ENCODE measurements at regions not wholly inside any gene's neighbourhood (a gene's known extent, or its start where the extent isn't known, plus 50 kb on each side); places are given as distances from the start of the nearest gene placed in this dataset.

GRCh38 chr2:226631187-226631586 lies 168.4 kb downstream of the IRS1 start:
- Histone ChIP-seq H3K27ac (ENCODE audit: low read depth in 2 of 2, low read length in 2 of 2) (no peak overlapping the region), H3K36me3 (ENCODE audit: control insufficient read depth in 2 of 3, insufficient read depth in 3 of 3, low read length in 3 of 3) (no peaks in the 10 kb centered on the region), H3K4me3 (ENCODE audit: low read length in 3 of 3) (no peak overlapping the region), H3K4me1 (ENCODE audit: control insufficient read depth in 2 of 3, insufficient read depth in 2 of 3, low read depth in 1 of 3, low read length in 3 of 3) (no peaks in the 10 kb centered on the region), H3K9ac (ENCODE audit: low read length in 3 of 3) (no peak overlapping the region), H3K9me3 (ENCODE audit: control insufficient read depth in 2 of 3, insufficient read depth in 1 of 3, low read length in 3 of 3) (no peaks in the 10 kb centered on the region), H3K27me3 (ENCODE audit: control insufficient read depth, insufficient read depth, low read length) (no peaks in the 10 kb centered on the region)
- intact Hi-C loops (cut with DNase I), result no loop called here
- no peak for FAIRE-seq
- DNase-seq, result no peak
- no peak for TF ChIP-seq CTCF (IDR thresholded peaks at IDR 0.05; ENCODE audit: borderline replicate concordance, extremely low read depth, insufficient read depth)

- Histone ChIP-seq H3K4me3 (ENCODE audit: low read length in 3 of 3) (no peak overlapping the region), H3K4me1 (ENCODE audit: control insufficient read depth in 2 of 3, insufficient read depth in 2 of 3, low read depth in 1 of 3, low read length in 3 of 3) (peaks cover 0 to 4% (median 0%) of the 10 kb centered on the region in 3 donors), H3K9me3 (ENCODE audit: control insufficient read depth in 2 of 3, insufficient read depth in 1 of 3, low read length in 3 of 3) (no peaks in the 10 kb centered on the region), H3K27ac (ENCODE audit: low read depth in 2 of 2, low read length in 2 of 2) (no peak overlapping the region), H3K27me3 (ENCODE audit: control insufficient read depth, insufficient read depth, low read length) (no peaks in the 10 kb centered on the region), H3K36me3 (ENCODE audit: control insufficient read depth in 2 of 3, insufficient read depth in 3 of 3, low read length in 3 of 3) (no peaks in the 10 kb centered on the region), H3K9ac (ENCODE audit: low read length in 3 of 3) (no peak overlapping the region)
- no peak for FAIRE-seq
- peak in 1 of 5 donors; percentile 18 for DNase-seq
- no peak for TF ChIP-seq CTCF (IDR thresholded peaks at IDR 0.05; ENCODE audit: borderline replicate concordance, extremely low read depth, insufficient read depth)
- intact Hi-C loops (cut with DNase I), result no loop called here
Observed at GRCh38 chr2:226625946-226626345, 173.7 kb downstream of the IRS1 start.

GRCh38 chr2:226623587-226624368 lies 175.8 kb downstream of the IRS1 start:
- intact Hi-C loops (cut with DNase I), result no loop called here
- H3K27me3 ChIP-seq (ENCODE audit: control insufficient read depth, insufficient read depth, low read length), result no peaks in the 10 kb centered on the region
- DNase-seq (peak in 1 of 5 donors; percentile 23), FAIRE-seq (no peak)
- H3K9me3 ChIP-seq (ENCODE audit: control insufficient read depth in 2 of 3, insufficient read depth in 1 of 3, low read length in 3 of 3), result no peaks in the 10 kb centered on the region
- no peaks in the 10 kb centered on the region for H3K36me3 ChIP-seq (ENCODE audit: control insufficient read depth in 2 of 3, insufficient read depth in 3 of 3, low read length in 3 of 3)
- no peak overlapping the region for H3K9ac ChIP-seq (ENCODE audit: low read length in 3 of 3)
- TF ChIP-seq CTCF (IDR thresholded peaks at IDR 0.05; ENCODE audit: borderline replicate concordance, extremely low read depth, insufficient read depth), result no peak
- H3K4me3 ChIP-seq (ENCODE audit: low read length in 3 of 3), result no peak overlapping the region
- peaks cover 0 to 4% (median 0%) of the 10 kb centered on the region in 3 donors for H3K4me1 ChIP-seq (ENCODE audit: control insufficient read depth in 2 of 3, insufficient read depth in 2 of 3, low read depth in 1 of 3, low read length in 3 of 3)
- H3K27ac ChIP-seq (ENCODE audit: low read depth in 2 of 2, low read length in 2 of 2), result no peak overlapping the region
